ENCODE measurements at regions not wholly inside any gene's neighbourhood (a gene's known extent, or its start where the extent isn't known, plus 50 kb on each side); places are given as distances from the start of the nearest gene placed in this dataset.
"Not testable (repeated sequence)": the region's sequence is repeated elsewhere in the genome, so short reads cannot be mapped to it uniquely, and the experiment has no call there.

DNA sequence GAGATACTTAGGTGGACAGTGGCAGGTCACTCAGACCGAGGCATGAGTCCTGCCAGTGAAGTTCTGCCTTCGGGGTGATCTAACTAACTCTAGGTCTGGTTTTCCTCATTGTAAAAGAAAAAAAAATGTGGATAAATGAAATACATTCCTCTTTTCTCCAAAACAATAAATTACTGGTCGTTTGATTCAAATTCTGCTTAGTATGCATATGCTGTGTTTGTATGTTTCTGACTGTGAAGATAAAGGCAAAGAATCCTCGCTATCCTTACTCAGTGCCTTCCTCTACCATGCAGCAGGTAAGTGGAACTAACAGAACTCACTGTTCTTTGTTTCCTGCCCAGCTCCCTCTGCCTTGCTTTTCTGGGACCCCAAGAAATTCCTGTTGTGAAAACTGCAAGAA lies 330.1 kb downstream of the SUCLG1 start:
- TF ChIP-seq, protein P1, sequence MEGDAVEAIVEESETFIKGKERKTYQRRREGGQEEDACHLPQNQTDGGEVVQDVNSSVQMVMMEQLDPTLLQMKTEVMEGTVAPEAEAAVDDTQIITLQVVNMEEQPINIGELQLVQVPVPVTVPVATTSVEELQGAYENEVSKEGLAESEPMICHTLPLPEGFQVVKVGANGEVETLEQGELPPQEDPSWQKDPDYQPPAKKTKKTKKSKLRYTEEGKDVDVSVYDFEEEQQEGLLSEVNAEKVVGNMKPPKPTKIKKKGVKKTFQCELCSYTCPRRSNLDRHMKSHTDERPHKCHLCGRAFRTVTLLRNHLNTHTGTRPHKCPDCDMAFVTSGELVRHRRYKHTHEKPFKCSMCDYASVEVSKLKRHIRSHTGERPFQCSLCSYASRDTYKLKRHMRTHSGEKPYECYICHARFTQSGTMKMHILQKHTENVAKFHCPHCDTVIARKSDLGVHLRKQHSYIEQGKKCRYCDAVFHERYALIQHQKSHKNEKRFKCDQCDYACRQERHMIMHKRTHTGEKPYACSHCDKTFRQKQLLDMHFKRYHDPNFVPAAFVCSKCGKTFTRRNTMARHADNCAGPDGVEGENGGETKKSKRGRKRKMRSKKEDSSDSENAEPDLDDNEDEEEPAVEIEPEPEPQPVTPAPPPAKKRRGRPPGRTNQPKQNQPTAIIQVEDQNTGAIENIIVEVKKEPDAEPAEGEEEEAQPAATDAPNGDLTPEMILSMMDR (IDR thresholded peaks at IDR 0.05) = no peak
- DNase-seq (ENCODE audit: low spot score) (no peak), ATAC-seq (ENCODE audit: low FRiP score) (no peak)

DNA sequence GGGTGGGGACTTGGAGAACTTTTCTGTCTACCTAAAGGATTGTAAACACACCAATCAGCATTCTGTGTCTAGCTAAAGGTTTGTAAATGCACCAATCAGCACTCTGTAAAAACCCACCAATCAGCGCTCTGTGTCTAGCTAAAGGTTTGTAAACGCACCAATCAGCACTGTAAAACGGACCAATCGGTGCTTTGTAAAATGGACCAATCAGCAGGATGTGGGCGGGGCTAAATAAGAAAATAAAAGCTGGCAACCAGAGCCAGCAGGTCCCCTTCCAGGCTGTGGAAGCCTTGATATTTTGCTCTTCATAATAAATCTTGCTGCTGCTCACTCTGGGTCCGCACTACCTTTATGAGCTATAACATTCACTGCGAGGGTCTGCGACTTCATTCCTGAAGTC lies 331.3 kb downstream of the SUCLG1 start:
- ATAC-seq (ENCODE audit: low FRiP score); DNase-seq (ENCODE audit: low spot score): not testable (repeated sequence)

DNA sequence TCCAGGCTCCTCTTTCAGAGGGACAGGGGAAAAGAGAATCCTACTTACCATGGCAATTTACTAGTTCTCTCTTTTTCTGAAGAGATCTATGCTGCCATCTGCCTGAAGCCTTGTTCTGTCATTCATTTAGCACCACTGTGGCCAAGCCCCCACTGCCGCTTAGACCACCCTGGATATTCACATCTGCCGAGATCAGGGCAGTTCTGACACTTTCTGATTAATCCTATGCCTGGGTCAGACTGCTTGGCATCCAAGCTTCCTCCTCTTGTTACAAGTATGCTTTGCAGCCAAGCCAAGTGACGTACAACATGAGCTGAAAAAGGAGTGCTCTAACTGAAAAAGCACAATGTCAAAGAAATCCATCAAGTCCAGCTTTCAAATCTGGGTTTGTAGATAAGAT lies 332.6 kb downstream of the SUCLG1 start:
- DNase-seq (ENCODE audit: low spot score) = no peak
- TF ChIP-seq, protein P1 (IDR thresholded peaks at IDR 0.05) = no peak
- ATAC-seq (ENCODE audit: low FRiP score) = no peak

DNA sequence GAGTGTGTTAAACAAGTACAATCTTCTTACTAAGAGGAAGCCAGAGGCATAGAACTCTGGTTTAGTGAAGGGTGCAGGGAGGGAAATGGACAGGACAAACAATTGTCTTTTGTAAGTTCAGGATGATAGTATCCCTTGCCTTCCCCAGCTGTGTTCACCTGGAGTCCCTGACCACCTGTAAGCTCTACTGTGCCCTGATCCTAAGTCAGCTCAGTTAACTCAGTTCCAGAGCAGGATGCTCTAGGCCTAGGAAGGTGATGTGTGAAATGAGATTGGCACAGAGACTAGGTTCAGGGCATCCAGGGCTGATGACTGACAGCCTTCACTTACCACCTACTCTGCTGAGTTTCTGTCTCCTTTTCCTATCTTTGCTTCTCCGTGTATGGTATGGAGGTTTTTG lies 333.0 kb downstream of the SUCLG1 start:
- DNase-seq (ENCODE audit: low spot score) (no peak), ATAC-seq (ENCODE audit: low FRiP score) (peak; percentile 19)
- TF ChIP-seq, protein P1 (IDR thresholded peaks at IDR 0.05) = no peak

DNA sequence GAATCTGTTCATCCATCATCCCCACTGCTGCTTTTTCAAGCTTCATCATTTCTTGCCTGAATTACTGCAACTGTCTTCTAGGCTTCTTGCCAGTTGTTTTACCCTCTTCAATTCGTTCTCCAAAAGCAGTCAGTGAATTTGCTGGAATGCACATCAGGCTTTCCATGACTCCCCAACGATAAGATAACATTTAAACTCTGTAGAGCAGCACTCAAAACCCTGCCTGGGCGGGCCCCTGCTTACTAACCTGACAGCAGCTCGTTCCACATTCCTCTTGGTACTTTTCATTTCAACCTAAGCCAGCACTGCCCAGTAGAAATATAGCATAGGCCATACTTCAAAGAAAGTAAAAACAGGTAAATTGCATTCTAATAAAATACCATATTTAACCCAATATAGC lies 342.9 kb downstream of the SUCLG1 start:
- TF ChIP-seq, protein P1 (IDR thresholded peaks at IDR 0.05) = no peak
- no peak for DNase-seq (ENCODE audit: low spot score)
- peak; percentile 89 for ATAC-seq (ENCODE audit: low FRiP score)

DNA sequence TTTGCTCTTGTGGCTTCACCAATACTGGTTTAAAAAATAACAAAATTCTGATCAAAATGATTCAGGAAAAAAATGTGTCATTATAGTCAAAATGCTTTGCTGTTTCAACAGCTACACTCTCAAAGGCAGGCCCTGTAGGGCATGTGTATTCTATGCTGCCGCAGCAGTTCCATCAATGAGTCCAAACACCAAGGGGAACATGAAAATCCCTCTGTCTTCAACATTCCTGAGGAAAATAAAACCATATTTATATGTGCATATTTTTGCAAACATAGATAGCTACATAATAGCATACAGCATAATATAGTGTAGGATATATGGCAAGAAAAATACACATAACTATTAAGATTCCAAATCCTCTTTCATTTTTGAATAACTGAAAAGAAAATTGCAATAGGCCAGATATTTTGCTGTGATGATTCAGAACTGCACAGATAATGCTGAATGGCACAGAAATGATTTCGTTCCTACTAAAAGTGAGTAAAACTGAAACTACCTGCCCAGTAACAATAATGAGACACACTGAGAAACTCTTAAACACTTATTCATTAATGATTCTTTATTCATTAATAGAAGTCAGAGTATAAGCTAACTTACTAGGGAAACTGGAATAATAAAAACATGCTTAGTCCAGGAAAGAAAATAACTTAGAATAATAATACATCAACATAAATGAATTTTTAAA lies 343.8 kb downstream of the SUCLG1 start:
- ATAC-seq (ENCODE audit: low FRiP score) = peak; percentile 65
- TF ChIP-seq, protein P1 (IDR thresholded peaks at IDR 0.05) = no peak
- no peak for DNase-seq (ENCODE audit: low spot score)

DNA sequence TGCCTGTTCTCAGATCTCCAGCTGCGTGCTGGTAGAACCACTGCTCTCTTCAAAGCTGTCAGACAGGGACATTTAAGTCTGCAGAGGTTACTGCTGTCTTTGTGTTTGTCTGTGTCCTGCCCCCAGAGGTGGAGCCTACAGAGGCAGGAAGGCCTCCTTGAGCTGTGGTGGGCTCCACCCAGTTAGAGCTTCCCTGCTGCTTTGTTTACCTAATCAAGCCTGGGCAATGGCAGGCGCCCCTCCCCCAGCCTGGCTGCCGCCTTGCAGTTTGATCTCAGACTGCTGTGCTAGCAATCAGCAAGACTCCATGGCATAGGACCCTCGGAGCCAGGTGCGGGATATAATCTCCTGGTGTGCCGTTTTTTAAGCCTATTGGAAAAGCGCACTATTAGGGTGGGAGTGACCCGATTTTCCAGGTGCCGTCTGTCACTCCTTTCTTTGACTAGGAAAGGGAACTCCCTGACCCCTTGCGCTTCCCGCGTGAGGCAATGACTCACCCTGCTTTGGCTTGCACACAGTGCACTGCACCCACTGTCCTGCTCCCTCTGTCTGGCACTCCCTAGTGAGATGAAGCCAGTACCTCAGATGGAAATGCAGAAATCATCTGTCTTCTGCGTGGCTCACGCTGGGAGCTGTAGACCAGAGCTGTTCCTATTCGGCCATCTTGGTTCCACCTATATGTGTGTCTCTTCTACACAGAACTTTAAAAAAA lies 355.1 kb downstream of the SUCLG1 start:
- ATAC-seq (ENCODE audit: low FRiP score); DNase-seq (ENCODE audit: low spot score): not testable (repeated sequence)

DNA sequence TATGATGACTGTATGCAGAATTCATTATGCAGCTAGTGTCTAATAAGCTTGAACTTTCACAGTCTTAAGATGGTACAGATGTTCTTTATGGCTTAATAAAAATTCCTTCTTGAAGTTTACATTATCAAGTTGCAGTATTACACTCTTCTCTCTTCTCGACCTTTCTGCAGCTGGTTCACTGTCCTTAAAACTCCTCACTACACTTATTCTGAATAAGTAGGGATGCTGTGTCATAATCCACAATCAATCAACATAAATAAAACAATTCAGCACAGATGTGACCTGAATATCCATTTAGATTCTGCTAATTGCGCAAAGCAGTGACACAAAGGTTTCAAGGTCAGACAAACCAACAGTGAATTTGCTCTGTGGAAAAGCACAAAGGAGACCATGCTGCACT lies 356.8 kb downstream of the SUCLG1 start:
- DNase-seq (ENCODE audit: low spot score) (no peak), ATAC-seq (ENCODE audit: low FRiP score) (no peak)
- TF ChIP-seq, protein P1 (IDR thresholded peaks at IDR 0.05) = no peak

All from omental fat pad (tissue), 3 donors.